ENCODE measurements at regions not wholly inside any gene's neighbourhood (a gene's known extent, or its start where the extent isn't known, plus 50 kb on each side); places are given as distances from the start of the nearest gene placed in this dataset.

- TF ChIP-seq CTCF (IDR thresholded peaks at IDR 0.05; ENCODE audit: low read depth, low read length), result no peak
- no peak overlapping the region for H3K4me3 ChIP-seq (ENCODE audit: low read depth, low read length)
These were observed 552.3 kb upstream of the SETBP1 start for GRCh38 chr18:44128365-44128764.

DNA sequence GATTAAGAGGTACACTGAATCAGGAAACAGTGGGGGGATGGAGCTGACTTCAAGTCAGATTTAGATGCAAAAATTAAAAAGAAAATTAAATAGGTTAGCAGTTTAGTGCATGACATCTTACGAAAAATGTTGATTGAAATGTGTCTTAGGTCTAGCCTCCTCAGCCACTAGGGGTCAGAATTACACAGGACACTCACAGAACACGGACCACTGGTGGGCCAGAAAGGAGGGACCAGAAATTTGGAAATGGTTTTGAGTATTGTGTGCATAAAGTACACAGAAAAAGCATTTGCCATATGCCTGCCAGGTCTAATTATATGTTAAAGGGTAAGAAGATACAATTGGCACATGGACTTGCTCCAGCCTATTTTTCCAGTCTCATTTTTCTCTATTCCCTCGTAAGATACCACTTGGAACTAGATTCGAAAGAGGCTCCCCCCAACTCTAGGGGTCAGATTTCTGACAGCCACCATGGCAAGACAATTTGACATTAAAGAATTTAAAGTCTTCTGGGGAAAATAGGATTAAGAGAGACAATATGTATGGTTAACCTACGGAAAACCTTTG lies 550.2 kb upstream of the SETBP1 start:
- no peak overlapping the region for H3K4me3 ChIP-seq (ENCODE audit: low read depth, low read length)
- TF ChIP-seq CTCF (IDR thresholded peaks at IDR 0.05; ENCODE audit: low read depth, low read length), result no peak

DNA sequence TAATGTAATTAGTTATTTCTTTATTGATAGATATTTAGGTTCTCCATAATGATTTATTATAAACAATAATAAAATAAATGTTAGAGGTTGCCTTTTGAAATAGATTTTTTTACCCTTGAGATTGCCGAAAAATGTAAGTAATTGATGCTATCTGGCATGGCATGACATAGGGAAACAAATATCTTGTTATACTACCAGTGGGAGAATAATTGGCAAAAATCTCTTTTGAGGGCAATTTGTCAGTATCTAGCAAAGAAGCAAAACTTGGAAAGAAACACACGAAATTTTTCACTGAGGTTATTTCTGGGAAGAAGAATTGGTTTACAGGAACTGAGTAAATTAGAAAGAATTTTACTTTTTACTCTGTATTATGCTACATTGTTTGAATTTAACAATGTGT lies 547.2 kb upstream of the SETBP1 start:
- no peak overlapping the region for H3K4me3 ChIP-seq (ENCODE audit: low read depth, low read length)
- no peak for TF ChIP-seq CTCF (IDR thresholded peaks at IDR 0.05; ENCODE audit: low read depth, low read length)

DNA sequence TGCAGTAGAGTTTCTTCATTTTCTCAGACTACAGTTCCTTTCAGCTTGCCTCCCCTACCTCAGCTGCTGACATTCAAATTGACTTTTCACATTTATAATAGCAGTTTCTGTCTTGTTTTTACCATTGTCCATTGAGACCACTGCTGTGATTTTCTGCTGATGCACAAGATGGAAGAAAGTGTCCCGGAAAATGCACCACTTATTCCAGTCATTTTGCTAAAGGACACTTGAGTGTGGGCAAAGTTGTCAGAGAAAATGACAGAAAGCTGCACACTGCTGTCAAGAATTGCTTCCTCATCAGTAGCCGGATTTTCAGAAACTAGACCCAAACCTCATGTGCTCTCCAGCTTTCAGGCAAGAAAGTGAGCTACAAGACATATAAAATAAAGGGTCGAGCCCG lies 546.2 kb upstream of the SETBP1 start:
- TF ChIP-seq CTCF (IDR thresholded peaks at IDR 0.05; ENCODE audit: low read depth, low read length), result no peak
- H3K4me3 ChIP-seq (ENCODE audit: low read depth, low read length), result no peak overlapping the region

DNA sequence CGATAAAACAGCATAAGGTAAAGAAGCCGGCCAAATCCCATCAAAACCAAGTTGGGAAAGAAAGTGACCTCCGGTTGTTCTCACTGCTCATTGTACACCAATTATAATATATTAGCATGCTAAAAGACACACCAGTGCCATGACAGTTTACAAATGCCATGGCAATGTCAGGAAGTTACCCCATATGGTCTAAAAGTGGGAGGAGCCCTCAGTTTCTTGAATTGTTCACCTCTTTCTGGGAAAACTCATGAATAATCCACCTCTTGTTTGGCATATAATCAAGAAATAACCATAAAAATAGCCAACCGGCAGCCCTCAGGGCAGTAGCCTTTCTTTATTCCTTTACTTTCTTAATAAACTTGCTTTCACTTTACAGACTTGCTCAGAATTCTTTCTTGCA lies 544.9 kb upstream of the SETBP1 start:
- no peak for TF ChIP-seq CTCF (IDR thresholded peaks at IDR 0.05; ENCODE audit: low read depth, low read length)

DNA sequence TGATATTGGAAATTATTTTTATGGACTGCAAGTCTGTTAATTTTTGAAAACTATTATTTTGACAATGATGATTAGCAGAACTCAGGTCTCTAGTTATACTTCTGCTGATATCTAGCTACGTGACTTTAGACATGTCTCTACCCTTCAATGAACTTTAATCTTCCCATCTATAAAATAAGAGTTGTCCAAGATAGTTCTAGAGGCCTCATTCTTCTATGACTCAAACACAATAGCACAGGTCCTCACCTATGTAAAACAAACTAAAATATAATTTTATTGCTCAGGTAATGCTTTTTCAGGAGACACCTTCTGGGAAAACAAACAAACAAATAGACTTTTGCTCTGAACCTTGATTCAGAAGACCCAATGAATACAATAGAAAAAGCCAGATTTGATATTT lies 544.4 kb upstream of the SETBP1 start:
- no peak for TF ChIP-seq CTCF (IDR thresholded peaks at IDR 0.05; ENCODE audit: low read depth, low read length)

More for the DNA sequence above, 544.9 kb upstream of the SETBP1 start:
- no peak overlapping the region for H3K4me3 ChIP-seq (ENCODE audit: low read depth, low read length)

DNA sequence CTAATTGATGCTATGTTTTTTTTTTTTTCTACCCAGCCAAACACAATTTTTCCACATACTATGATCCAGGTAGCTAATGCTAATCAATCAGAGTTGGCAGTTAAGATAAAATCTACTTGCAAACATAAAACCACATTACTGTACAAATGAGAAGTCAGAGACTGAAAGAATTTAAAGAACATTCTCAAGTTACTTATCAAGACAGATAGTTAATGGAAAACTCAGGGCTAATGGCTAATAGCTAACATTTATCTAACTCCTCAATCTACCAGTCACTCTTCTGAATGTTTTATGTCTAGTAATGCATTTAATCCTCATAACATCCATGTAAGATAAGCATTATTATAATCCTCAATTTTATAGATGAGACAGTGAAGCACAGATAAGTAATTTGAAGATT lies 537.6 kb upstream of the SETBP1 start:
- no peak overlapping the region for H3K4me3 ChIP-seq (ENCODE audit: low read depth, low read length)
- no peak for TF ChIP-seq CTCF (IDR thresholded peaks at IDR 0.05; ENCODE audit: low read depth, low read length)

More for the DNA sequence above, 544.4 kb upstream of the SETBP1 start:
- no peak overlapping the region for H3K4me3 ChIP-seq (ENCODE audit: low read depth, low read length)
